ENCODE measurements at regions not wholly inside any gene's neighbourhood (a gene's known extent, or its start where the extent isn't known, plus 50 kb on each side); places are given as distances from the start of the nearest gene placed in this dataset.

GRCh38 chr12:67916266-67916970, 72.8 kb upstream of the IFNG-AS1 start:
- no peak overlapping the region for H3K27ac Mint-ChIP-seq (ENCODE audit: unreplicated experiment)

GRCh38 chr12:67917811-67918210, 71.4 kb upstream of the IFNG-AS1 start:
- no peak overlapping the region for H3K4me3 Mint-ChIP-seq (ENCODE audit: unreplicated experiment)
- H3K27me3 Mint-ChIP-seq (ENCODE audit: low read depth) = no peaks in the 10 kb centered on the region
- H3K4me1 Mint-ChIP-seq (ENCODE audit: low read depth) = peaks cover 24% of the 10 kb centered on the region
- no peak for DNase-seq (ENCODE audit: low spot score)
- H3K9me3 Mint-ChIP-seq (ENCODE audit: low read depth) = no peaks in the 10 kb centered on the region
- no peak overlapping the region for H3K27ac Mint-ChIP-seq (ENCODE audit: unreplicated experiment)
- TF ChIP-seq CTCF (IDR thresholded peaks at IDR 0.05) = no peak
- no peaks in the 10 kb centered on the region for H3K36me3 Mint-ChIP-seq (ENCODE audit: low read depth)

More at GRCh38 chr12:67916266-67916970, 72.8 kb upstream of the IFNG-AS1 start:
- Mint-ChIP-seq H3K9me3 (ENCODE audit: low read depth) (no peaks in the 10 kb centered on the region), H3K36me3 (ENCODE audit: low read depth) (no peaks in the 10 kb centered on the region), H3K4me1 (ENCODE audit: low read depth) (peaks cover 27% of the 10 kb centered on the region), H3K4me3 (ENCODE audit: unreplicated experiment) (no peak overlapping the region), H3K27me3 (ENCODE audit: low read depth) (no peaks in the 10 kb centered on the region)
- no peak for TF ChIP-seq CTCF (IDR thresholded peaks at IDR 0.05)
- no peak for DNase-seq (ENCODE audit: low spot score)

- Mint-ChIP-seq H3K4me1 (ENCODE audit: low read depth) (peaks cover 24% of the 10 kb centered on the region), H3K36me3 (ENCODE audit: low read depth) (no peaks in the 10 kb centered on the region), H3K27ac (ENCODE audit: unreplicated experiment) (no peak overlapping the region), H3K9me3 (ENCODE audit: low read depth) (no peaks in the 10 kb centered on the region), H3K27me3 (ENCODE audit: low read depth) (no peaks in the 10 kb centered on the region), H3K4me3 (ENCODE audit: unreplicated experiment) (no peak overlapping the region)
- no peak for TF ChIP-seq CTCF (IDR thresholded peaks at IDR 0.05)
- DNase-seq (ENCODE audit: low spot score) = no peak
Observed at GRCh38 chr12:67918441-67918840, 70.8 kb upstream of the IFNG-AS1 start.

DNA sequence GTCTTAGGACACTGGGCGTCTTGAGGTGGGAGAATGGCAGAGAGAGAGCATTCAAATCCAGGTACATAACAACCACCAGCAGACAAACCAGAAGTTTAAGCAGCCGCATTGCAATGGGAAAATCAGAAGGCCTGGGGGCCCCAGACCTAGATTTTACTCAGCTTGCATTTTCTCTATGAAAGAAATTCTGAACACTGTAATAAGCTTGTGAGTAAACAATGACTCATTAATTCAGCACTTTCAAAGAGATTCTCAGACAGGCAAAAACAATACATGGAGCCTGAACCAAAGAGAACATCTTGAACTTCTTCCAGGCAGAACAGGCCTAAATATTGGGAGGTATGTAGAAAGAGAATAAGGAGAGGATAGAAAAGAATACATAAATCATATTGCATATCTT, 69.8 kb upstream of the IFNG-AS1 start:
- Mint-ChIP-seq H3K27ac (ENCODE audit: unreplicated experiment) (peak overlapping the region; percentile 25), H3K4me1 (ENCODE audit: low read depth) (peaks cover 24% of the 10 kb centered on the region), H3K27me3 (ENCODE audit: low read depth) (no peaks in the 10 kb centered on the region), H3K4me3 (ENCODE audit: unreplicated experiment) (no peak overlapping the region), H3K36me3 (ENCODE audit: low read depth) (no peaks in the 10 kb centered on the region), H3K9me3 (ENCODE audit: low read depth) (no peaks in the 10 kb centered on the region)
- no peak for TF ChIP-seq CTCF (IDR thresholded peaks at IDR 0.05)
- DNase-seq (ENCODE audit: low spot score) = no peak

DNA sequence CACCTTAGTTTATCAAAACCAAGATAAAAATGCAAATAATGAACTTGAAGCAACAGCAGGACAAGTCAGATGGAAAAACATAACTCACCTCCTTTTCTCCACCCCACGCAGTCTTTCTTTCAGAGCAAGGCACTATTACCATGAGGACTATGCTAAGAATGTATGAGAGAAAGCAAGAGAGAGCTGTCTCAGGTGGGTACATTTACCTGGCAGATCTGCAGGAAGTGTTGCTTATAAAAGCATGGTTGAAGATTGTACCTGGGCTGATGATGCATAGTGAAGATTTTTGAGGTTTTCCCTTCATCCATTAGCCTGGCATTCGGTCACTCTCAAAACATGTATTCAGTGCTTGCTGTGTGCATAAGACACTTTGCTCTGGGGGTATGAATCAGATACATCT, 68.8 kb upstream of the IFNG-AS1 start:
- no peaks in the 10 kb centered on the region for H3K36me3 Mint-ChIP-seq (ENCODE audit: low read depth)
- H3K27ac Mint-ChIP-seq (ENCODE audit: unreplicated experiment) = no peak overlapping the region
- peaks cover 26% of the 10 kb centered on the region for H3K4me1 Mint-ChIP-seq (ENCODE audit: low read depth)
- H3K27me3 Mint-ChIP-seq (ENCODE audit: low read depth) = no peaks in the 10 kb centered on the region
- no peaks in the 10 kb centered on the region for H3K9me3 Mint-ChIP-seq (ENCODE audit: low read depth)
- no peak for TF ChIP-seq CTCF (IDR thresholded peaks at IDR 0.05)
- no peak for DNase-seq (ENCODE audit: low spot score)
- no peak overlapping the region for H3K4me3 Mint-ChIP-seq (ENCODE audit: unreplicated experiment)
